ENCODE measurements at regions not wholly inside any gene's neighbourhood (a gene's known extent, or its start where the extent isn't known, plus 50 kb on each side); places are given as distances from the start of the nearest gene placed in this dataset.
A peak's percentile ranks its signal among the peaks of the same experiment; 100 is the strongest.

GRCh38 chr1:200275415-200275814, 134.4 kb downstream of the ZNF281 start (continued):
- no peak for TF ChIP-seq ZNF142 (CRISPR knock-in tag; IDR thresholded peaks at IDR 0.05)
- 0 out of 2 replicates have a peak, but pooled peaks have one; percentile 35 for TF ChIP-seq MIER3 (CRISPR knock-in tag; IDR thresholded peaks at IDR 0.05; ENCODE audit: borderline replicate concordance)
- no peak for TF ChIP-seq MXD3 (CRISPR knock-in tag; IDR thresholded peaks at IDR 0.05)
- no peak for TF ChIP-seq PAX8 (CRISPR knock-in tag; IDR thresholded peaks at IDR 0.05; ENCODE audit: borderline replicate concordance)
- no peak for TF ChIP-seq ZNF414 (CRISPR knock-in tag; IDR thresholded peaks at IDR 0.05)
- TF ChIP-seq ZNF569 (CRISPR knock-in tag; IDR thresholded peaks at IDR 0.05; ENCODE audit: borderline replicate concordance): no peak
- TF ChIP-seq DNMT3B (CRISPR knock-in tag; conservative IDR thresholded peaks at IDR 0.05): no peak
- TF ChIP-seq IKZF5 (CRISPR knock-in tag; IDR thresholded peaks at IDR 0.05): no peak
- no peak for TF ChIP-seq SNAPC2 (CRISPR knock-in tag; IDR thresholded peaks at IDR 0.05)
- no peak for TF ChIP-seq GTF3A (CRISPR knock-in tag; conservative IDR thresholded peaks at IDR 0.05)
- TF ChIP-seq ZFP36 (IDR thresholded peaks at IDR 0.05; ENCODE audit: borderline replicate concordance, low read depth, low read length, partially characterized antibody): no peak
- no peak for TF ChIP-seq ZNF143 (CRISPR knock-in tag; IDR thresholded peaks at IDR 0.05)
- TF ChIP-seq HHEX (CRISPR knock-in tag; IDR thresholded peaks at IDR 0.05): no peak
- no peak for TF ChIP-seq ZNF646 (CRISPR knock-in tag; IDR thresholded peaks at IDR 0.05)
- TF ChIP-seq NCOR1 (IDR thresholded peaks at IDR 0.05; ENCODE audit: borderline replicate concordance, low read length): no peak

All from HepG2 (cell line).